Liver (tissue), 8 donors: ENCODE measurements at regions not wholly inside any gene's neighbourhood (a gene's known extent, or its start where the extent isn't known, plus 50 kb on each side); places are given as distances from the start of the nearest gene placed in this dataset.
"Not testable (repeated sequence)": the region's sequence is repeated elsewhere in the genome, so short reads cannot be mapped to it uniquely, and the experiment has no call there.

ENCODE experiments used
- DNase-seq: peaks from one replicate; pipeline ENCODE4 v3.0.0-alpha.2; 2017; ENCODE audit warnings: low spot score
- H3K27ac ChIP-seq, 2 donors: one replicate each; pipeline ENCODE4 v1.7.0; 2013; ENCODE audit warnings: inconsistent platforms in 2 of 2, low read length in 2 of 2, control low read depth in 1 of 2, low read depth in 1 of 2, mild to moderate bottlenecking in 1 of 2
- H3K27me3 ChIP-seq, 4 donors: one replicate each; pipeline versions ENCODE4 v1.6.1 to v1.7.0; 2013; ENCODE audit warnings: low read length in 3 of 4, inconsistent platforms in 1 of 4, mild to moderate bottlenecking in 1 of 4, moderate library complexity in 1 of 4; ENCODE audit not compliant: control insufficient read depth in 4 of 4, insufficient read depth in 4 of 4
- H3K36me3 ChIP-seq, 4 donors: one replicate each; pipeline versions ENCODE4 v1.6.1 to v1.7.0; 2013; ENCODE audit warnings: low read length in 3 of 4, mild to moderate bottlenecking in 3 of 4, low read depth in 1 of 4, moderate library complexity in 1 of 4; ENCODE audit not compliant: control insufficient read depth in 4 of 4, insufficient read depth in 3 of 4
- H3K4me1 ChIP-seq, 4 donors: one replicate each; pipeline versions ENCODE4 v1.6.1 to v1.7.0; 2013; ENCODE audit warnings: low read length in 3 of 4, mild to moderate bottlenecking in 3 of 4, moderate library complexity in 1 of 4; ENCODE audit not compliant: control insufficient read depth in 4 of 4, insufficient read depth in 4 of 4
- H3K4me3 ChIP-seq, 3 donors: one replicate each; pipeline versions ENCODE4 v1.6.1 to v1.7.0; 2013; ENCODE audit warnings: low read length in 3 of 3, control low read depth in 1 of 3, low read depth in 1 of 3, mild to moderate bottlenecking in 1 of 3
- H3K9ac ChIP-seq, 2 donors: one replicate each; pipeline ENCODE4 v1.7.0; 2013; ENCODE audit warnings: low read length in 2 of 2, mild to moderate bottlenecking in 2 of 2, moderate library complexity in 2 of 2, control low read depth in 1 of 2, low read depth in 1 of 2
- H3K9me3 ChIP-seq, 4 donors: one replicate each; pipeline versions ENCODE4 v1.6.1 to v1.7.0; 2013; ENCODE audit warnings: low read length in 3 of 4; ENCODE audit not compliant: control insufficient read depth in 4 of 4
- EGR1 ChIP-seq, 2 donors: IDR thresholded peaks; 2 replicates each; pipeline ENCODE4 v1.6.1; 2016 to 2018; ENCODE audit warnings: antibody characterized with exemption in 2 of 2, low read depth in 2 of 2
- FOXA1 ChIP-seq: IDR thresholded peaks from 2 replicates; pipeline ENCODE4 v1.6.1; 2016; ENCODE audit warnings: antibody characterized with exemption
- FOXA2 ChIP-seq: IDR thresholded peaks from 2 replicates; pipeline ENCODE4 v1.6.1; 2016; ENCODE audit warnings: antibody characterized with exemption
- GABPA ChIP-seq, 2 donors: IDR thresholded peaks in 1 of 2; conservative IDR thresholded peaks in 1 of 2; 2 replicates each; pipeline ENCODE4 v1.6.1; 2016; ENCODE audit warnings: antibody characterized with exemption in 2 of 2, mild to moderate bottlenecking in 1 of 2, moderate library complexity in 1 of 2
- HNF4A ChIP-seq, 2 donors: conservative IDR thresholded peaks; 2 replicates each; pipeline ENCODE4 v1.6.1; 2016; ENCODE audit warnings: antibody characterized with exemption in 2 of 2, mild to moderate bottlenecking in 2 of 2
- HNF4G ChIP-seq: IDR thresholded peaks from 2 replicates; pipeline ENCODE4 v1.6.1; 2016; ENCODE audit warnings: antibody characterized with exemption
- JUND ChIP-seq, 2 donors: IDR thresholded peaks; 2 replicates each; pipeline ENCODE4 v1.6.1; 2016; ENCODE audit warnings: antibody characterized with exemption in 2 of 2
- NR2F2 ChIP-seq: IDR thresholded peaks from 2 replicates; pipeline ENCODE4 v1.6.1; 2016; ENCODE audit warnings: antibody characterized with exemption
- RAD21 ChIP-seq, 2 donors: IDR thresholded peaks; 2 replicates each; pipeline ENCODE4 v1.6.1; 2016; ENCODE audit warnings: antibody characterized with exemption in 2 of 2, mild to moderate bottlenecking in 2 of 2
- RXRA ChIP-seq, 2 donors: IDR thresholded peaks; 2 replicates each; pipeline ENCODE4 v1.6.1; 2017 to 2018; ENCODE audit warnings: antibody characterized with exemption in 2 of 2, mild to moderate bottlenecking in 1 of 2
- SP1 ChIP-seq: IDR thresholded peaks from 2 replicates; pipeline ENCODE4 v1.6.1; 2018; ENCODE audit warnings: antibody characterized with exemption, mild to moderate bottlenecking
- TAF1 ChIP-seq: conservative IDR thresholded peaks from 2 replicates; pipeline ENCODE4 v1.6.1; 2016; ENCODE audit warnings: antibody characterized with exemption, mild to moderate bottlenecking
- YY1 ChIP-seq: IDR thresholded peaks from 2 replicates; pipeline ENCODE4 v1.6.1; 2016; ENCODE audit warnings: antibody characterized with exemption, mild to moderate bottlenecking
- WGBS: extraction: QIAGEN DNeasy Blood & Tissue Kit; methylation state at CpG from one replicate; pipeline ENCODE4 v1.1.7; 2013; 5-methylcytosine and 5-hydroxymethylcytosine counted together
- TF ChIP-seq, protein P1 (sequence below): IDR thresholded peaks from 2 replicates; pipeline ENCODE4 v1.6.1; 2016; ENCODE audit warnings: antibody characterized with exemption, mild to moderate bottlenecking
- TF ChIP-seq, protein P2 (sequence below): IDR thresholded peaks from 2 replicates; pipeline ENCODE4 v1.6.1; 2016; ENCODE audit warnings: antibody characterized with exemption
- TF ChIP-seq, protein P3 (sequence below): fragments of 150-350 bp; IDR thresholded peaks from 2 replicates; pipeline ENCODE4 v1.5.1; 2017; ENCODE audit warnings: improper control_type of control experiment, low read depth, low read length; ENCODE audit not compliant: missing input control
- TF ChIP-seq, protein P4 (sequence below): IDR thresholded peaks from 2 replicates; pipeline ENCODE4 v1.6.1; 2016; ENCODE audit warnings: antibody characterized with exemption
- TF ChIP-seq, protein P5 (sequence below): IDR thresholded peaks from 2 replicates; pipeline ENCODE4 v1.6.1; 2016; ENCODE audit warnings: antibody characterized with exemption
- donor health status: healthy.
- donor health status: healthy.
- donor health status: healthy.
- donor health status: healthy.
- donor health status: healthy.

DNA sequence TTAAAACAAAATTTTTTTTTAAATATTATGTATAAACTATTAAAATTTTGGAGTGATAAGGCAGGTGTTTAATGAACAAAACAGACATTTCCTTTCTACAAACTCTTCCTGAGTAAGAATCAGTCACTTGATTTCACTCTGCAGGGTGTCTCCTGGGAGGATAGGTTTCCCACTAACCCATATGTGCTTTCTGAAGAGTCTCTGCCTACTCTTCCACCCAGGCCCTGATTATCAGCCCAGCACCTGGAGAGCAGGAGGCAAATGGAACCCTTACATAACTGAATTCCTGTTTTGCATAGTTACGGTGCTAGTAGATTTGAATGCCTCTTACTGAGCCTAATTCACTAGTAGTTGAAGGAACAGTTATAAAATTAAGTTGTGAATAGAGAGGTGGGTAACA lies 1718.6 kb downstream of the SUCLG1 start:
- H3K9ac ChIP-seq, result no peak overlapping the region
- DNase-seq, result no peak
- no peak overlapping the region for H3K27ac ChIP-seq
- 92% methylated on average over 1 of the region's 1 CpG for WGBS
- H3K36me3 ChIP-seq, result no peaks in the 10 kb centered on the region
- TF ChIP-seq, protein P1, sequence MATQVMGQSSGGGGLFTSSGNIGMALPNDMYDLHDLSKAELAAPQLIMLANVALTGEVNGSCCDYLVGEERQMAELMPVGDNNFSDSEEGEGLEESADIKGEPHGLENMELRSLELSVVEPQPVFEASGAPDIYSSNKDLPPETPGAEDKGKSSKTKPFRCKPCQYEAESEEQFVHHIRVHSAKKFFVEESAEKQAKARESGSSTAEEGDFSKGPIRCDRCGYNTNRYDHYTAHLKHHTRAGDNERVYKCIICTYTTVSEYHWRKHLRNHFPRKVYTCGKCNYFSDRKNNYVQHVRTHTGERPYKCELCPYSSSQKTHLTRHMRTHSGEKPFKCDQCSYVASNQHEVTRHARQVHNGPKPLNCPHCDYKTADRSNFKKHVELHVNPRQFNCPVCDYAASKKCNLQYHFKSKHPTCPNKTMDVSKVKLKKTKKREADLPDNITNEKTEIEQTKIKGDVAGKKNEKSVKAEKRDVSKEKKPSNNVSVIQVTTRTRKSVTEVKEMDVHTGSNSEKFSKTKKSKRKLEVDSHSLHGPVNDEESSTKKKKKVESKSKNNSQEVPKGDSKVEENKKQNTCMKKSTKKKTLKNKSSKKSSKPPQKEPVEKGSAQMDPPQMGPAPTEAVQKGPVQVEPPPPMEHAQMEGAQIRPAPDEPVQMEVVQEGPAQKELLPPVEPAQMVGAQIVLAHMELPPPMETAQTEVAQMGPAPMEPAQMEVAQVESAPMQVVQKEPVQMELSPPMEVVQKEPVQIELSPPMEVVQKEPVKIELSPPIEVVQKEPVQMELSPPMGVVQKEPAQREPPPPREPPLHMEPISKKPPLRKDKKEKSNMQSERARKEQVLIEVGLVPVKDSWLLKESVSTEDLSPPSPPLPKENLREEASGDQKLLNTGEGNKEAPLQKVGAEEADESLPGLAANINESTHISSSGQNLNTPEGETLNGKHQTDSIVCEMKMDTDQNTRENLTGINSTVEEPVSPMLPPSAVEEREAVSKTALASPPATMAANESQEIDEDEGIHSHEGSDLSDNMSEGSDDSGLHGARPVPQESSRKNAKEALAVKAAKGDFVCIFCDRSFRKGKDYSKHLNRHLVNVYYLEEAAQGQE, result no peak
- no peak for TF ChIP-seq FOXA2
- no peak for TF ChIP-seq HNF4A (conservative IDR thresholded peaks at IDR 0.05)
- no peak for TF ChIP-seq SP1
- TF ChIP-seq, protein P2, sequence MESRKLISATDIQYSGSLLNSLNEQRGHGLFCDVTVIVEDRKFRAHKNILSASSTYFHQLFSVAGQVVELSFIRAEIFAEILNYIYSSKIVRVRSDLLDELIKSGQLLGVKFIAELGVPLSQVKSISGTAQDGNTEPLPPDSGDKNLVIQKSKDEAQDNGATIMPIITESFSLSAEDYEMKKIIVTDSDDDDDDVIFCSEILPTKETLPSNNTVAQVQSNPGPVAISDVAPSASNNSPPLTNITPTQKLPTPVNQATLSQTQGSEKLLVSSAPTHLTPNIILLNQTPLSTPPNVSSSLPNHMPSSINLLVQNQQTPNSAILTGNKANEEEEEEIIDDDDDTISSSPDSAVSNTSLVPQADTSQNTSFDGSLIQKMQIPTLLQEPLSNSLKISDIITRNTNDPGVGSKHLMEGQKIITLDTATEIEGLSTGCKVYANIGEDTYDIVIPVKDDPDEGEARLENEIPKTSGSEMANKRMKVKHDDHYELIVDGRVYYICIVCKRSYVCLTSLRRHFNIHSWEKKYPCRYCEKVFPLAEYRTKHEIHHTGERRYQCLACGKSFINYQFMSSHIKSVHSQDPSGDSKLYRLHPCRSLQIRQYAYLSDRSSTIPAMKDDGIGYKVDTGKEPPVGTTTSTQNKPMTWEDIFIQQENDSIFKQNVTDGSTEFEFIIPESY, result no peak
- TF ChIP-seq GABPA (IDR thresholded peaks at IDR 0.05 in 1 of 2, conservative IDR thresholded peaks at IDR 0.05 in 1 of 2), result no peak
- TF ChIP-seq RXRA (IDR thresholded peaks at IDR 0.05), result no peak
- TF ChIP-seq TAF1, result no peak
- no peak for TF ChIP-seq RAD21 (IDR thresholded peaks at IDR 0.05)
- TF ChIP-seq JUND (IDR thresholded peaks at IDR 0.05), result no peak
- TF ChIP-seq HNF4G, result no peak
- TF ChIP-seq FOXA1, result no peak
- TF ChIP-seq, protein P3, sequence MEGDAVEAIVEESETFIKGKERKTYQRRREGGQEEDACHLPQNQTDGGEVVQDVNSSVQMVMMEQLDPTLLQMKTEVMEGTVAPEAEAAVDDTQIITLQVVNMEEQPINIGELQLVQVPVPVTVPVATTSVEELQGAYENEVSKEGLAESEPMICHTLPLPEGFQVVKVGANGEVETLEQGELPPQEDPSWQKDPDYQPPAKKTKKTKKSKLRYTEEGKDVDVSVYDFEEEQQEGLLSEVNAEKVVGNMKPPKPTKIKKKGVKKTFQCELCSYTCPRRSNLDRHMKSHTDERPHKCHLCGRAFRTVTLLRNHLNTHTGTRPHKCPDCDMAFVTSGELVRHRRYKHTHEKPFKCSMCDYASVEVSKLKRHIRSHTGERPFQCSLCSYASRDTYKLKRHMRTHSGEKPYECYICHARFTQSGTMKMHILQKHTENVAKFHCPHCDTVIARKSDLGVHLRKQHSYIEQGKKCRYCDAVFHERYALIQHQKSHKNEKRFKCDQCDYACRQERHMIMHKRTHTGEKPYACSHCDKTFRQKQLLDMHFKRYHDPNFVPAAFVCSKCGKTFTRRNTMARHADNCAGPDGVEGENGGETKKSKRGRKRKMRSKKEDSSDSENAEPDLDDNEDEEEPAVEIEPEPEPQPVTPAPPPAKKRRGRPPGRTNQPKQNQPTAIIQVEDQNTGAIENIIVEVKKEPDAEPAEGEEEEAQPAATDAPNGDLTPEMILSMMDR, result no peak
- no peak for TF ChIP-seq NR2F2
- no peak for TF ChIP-seq EGR1 (IDR thresholded peaks at IDR 0.05; ENCODE audit: low read depth in 2 of 2)
- TF ChIP-seq, protein P4, sequence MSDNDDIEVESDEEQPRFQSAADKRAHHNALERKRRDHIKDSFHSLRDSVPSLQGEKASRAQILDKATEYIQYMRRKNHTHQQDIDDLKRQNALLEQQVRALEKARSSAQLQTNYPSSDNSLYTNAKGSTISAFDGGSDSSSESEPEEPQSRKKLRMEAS, result no peak
- TF ChIP-seq YY1, result no peak
- TF ChIP-seq, protein P5, sequence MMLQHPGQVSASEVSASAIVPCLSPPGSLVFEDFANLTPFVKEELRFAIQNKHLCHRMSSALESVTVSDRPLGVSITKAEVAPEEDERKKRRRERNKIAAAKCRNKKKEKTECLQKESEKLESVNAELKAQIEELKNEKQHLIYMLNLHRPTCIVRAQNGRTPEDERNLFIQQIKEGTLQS, result no peak
- no peak overlapping the region for H3K4me3 ChIP-seq
- H3K4me1 ChIP-seq, result no peaks in the 10 kb centered on the region
- no peaks in the 10 kb centered on the region for H3K9me3 ChIP-seq
- no peaks in the 10 kb centered on the region for H3K27me3 ChIP-seq

DNA sequence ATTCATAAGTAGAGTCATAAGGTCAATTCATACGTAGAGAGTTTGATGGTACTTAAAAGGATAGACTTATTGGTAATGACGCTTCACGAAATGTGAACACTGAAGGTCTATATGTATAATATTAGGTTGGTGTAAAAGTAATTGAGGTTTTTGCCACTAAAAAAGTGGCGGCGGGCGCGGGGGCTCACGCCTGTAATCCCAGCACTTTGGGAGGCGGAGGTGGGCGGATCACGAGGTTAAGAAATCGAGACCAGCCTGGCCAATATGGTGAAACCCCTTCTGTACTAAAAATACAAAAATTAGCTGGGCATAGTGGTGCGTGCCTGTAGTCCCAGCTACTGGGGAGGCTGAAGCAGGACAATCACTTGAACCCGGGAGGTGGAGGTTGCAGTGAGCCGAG lies 1721.1 kb downstream of the SUCLG1 start:
- not testable (repeated sequence) for H3K9me3 ChIP-seq, H3K4me1 ChIP-seq, H3K4me3 ChIP-seq, H3K27ac ChIP-seq, H3K9ac ChIP-seq, DNase-seq, H3K36me3 ChIP-seq, H3K27me3 ChIP-seq
- 91% methylated on average over 15 of the region's 15 CpGs for WGBS
